Left kidney (tissue), 1 donor: ENCODE measurements at regions not wholly inside any gene's neighbourhood (a gene's known extent, or its start where the extent isn't known, plus 50 kb on each side); places are given as distances from the start of the nearest gene placed in this dataset.

Experiments
- DNase-seq: peaks from one replicate; pipeline ENCODE4 v3.0.0-alpha.2; 2013

DNA sequence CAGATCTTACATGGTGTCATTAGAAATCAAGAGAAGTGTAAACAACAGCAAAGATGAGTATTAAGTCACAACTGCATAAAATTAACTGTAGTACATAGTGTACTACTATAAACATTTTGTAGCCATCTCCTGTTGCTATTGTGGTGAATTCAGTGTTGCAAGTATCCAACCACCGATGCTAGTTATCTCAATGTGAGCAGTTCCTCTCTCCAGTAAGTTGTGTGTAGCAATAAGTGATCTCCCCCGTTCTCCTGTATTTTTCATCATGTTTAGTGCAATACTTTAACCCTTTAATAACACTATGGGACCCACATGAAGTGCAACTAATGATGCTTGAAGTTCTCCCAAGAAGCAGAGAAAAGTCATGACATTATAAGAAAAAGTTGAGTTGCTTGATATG, 264.7 kb upstream of the KCNH8 start:
- DNase-seq = no peak

DNA sequence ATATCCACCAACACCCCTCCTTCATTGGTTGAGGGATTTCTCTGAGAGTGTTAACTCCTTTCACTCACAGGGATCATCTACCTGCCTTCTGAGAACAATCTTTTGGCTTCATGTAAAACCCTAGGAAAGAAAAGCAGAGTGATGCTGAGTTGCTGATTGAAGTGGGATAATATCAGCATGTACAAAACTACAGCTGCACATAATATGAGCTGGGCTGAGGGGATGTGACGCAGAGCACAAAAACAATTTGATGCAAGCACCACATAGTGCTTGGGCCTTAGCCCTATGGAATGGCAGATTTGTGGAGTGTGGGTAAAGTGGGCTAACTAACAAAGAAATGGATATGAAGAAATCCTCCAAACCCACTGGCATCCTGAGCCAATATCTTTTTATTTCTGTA, 267.6 kb upstream of the KCNH8 start:
- no peak for DNase-seq

DNA sequence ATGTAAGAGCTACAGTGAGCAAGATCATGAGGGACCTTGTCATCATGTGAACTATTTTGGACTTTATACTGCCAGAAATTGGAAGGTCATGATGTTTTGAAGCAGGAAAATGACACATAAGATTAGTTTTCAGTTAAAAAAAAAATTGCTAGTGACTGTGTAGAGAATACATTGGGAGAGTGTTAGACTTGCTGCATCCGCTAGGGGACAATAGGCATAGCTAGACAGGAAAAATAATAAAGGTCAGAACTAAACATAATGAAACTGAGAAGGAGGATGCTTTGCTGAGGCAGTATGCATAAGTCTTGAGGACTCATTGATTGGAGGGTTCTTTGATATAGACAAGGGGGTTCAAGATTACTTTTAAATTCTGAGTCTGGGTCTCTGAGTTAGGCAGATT, 275.8 kb upstream of the KCNH8 start:
- DNase-seq = no peak

DNA sequence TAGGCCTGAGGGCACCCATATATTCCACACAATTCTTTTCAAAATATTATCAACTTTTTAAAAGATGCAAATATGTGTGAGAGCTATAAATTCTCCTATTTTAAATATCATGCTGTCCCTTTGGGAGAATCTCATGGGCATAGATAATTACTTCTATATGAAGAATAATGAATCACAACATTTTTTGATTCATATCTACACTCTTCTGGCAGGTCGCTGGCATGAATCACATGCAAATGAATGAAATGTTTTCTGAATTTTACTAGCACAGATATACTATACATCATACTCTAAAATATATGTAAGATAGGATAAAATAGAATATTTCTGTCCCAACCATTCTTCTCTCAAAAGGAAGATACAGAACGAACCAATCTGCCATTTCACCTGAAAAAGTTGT, 277.7 kb upstream of the KCNH8 start:
- DNase-seq = no peak

DNA sequence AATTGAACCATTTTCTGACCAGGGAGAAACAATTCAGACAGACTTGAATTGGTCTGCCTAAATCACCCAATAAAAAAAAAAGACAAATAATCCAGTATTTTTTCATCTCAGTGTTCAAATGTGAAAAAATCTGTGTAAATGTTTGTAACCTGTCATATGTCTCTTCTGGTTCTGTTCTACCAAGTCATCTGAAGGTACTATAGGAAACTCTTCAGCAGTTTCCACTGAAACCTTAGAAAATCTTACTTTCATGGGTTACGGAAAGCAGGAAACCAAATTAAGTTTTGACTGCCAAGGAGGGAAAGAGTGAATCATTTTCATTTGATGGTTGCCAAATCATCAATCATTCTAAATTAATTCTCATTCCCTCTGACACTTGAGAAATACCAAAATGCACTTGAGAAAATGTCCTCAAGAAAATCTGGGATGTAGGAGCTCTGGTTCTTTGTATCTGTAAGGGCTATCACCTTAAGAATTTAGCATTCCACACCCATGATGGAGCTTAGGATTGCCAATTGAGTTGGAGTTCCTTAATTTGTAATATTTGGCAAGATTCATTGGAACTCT, 278.2 kb upstream of the KCNH8 start:
- DNase-seq = no peak

DNA sequence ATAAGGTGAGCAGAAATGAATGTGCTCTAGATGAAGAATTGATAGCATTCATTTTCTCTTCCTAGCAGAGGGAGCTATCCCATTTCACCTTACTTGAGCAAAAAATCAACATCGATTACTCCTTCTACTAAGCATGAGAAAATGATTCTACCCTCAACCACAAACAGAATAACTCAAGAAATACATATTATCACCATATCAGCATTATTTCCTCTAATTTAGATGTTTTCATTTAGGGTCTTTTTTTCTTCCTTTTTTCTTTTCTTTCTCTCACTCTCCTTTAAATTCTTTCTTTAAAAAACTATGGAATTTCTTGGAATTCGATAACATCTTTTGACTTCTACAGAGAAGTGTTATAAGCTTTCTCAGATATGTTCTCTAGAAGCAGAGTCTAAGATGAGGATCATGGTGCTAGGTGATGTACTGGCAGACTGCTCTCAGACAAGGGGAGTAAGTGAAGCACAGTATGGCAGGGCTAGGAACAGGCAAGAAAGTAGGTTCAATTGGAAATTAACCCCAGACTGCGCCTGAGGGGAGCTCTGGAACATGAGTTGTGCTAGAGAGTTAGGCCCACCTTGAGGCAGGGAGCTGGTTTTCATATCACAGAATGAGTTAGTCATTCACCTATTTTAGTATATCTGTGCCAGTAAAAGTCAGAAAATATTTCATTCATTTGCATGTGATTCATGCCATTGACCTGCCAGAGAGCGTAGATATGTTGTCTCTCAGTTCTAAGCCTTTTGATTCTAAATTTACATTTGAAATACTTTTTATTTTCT, 279.2 kb upstream of the KCNH8 start:
- DNase-seq = no peak

DNA sequence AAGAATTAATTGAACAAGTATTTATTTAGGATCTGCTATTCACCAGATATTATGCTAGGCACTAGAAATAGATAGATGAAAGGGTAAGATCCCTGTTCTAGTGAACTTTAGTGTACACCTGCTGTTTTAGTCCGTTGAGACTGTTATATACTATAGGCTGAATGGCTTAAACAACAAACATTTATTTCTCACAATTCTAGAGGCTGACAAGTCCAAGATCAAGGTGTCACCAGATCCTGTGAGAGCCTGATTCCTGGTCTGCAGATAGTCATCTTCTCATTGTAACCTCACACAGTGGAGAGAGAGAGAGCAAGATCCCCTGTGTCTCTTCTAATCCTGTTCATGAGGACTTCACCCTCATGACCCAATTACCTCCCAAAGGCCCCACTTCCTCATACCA, 281.4 kb upstream of the KCNH8 start:
- DNase-seq = no peak

DNA sequence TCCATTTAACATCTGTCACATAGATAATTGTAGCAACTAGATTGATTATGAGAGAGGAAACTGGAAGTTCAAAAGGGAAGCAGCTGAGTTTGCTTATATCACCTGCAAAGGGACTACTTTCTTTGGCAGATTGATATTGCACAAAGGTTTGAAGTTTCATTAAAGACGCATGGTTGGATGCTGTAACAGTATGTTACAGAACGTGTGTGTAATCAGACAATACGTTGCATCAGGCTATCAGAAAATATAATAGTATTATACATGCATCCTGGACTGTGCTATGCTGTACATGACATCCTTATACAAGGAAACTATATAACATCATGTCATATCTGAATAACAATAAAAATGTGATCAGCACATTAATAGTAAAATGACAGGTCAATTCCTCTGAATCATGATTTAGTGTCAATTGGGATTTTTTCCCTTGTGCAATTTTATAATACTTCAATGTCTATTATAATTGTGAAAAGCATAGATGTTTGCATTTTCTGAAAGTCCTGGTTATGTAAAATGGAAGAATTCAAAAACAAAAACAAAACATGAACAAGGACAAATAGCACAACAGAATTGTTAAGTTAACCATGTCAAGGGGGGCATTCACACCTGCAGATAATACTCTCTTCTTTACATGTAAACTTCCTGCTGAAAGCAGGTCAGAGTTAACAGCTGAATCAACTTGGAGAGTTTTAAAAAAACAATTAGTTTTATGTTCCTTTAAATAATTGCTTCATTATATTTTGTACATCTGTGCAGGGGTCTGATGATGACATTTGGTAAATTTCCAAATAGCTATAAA, 283.2 kb upstream of the KCNH8 start:
- DNase-seq = no peak

DNA sequence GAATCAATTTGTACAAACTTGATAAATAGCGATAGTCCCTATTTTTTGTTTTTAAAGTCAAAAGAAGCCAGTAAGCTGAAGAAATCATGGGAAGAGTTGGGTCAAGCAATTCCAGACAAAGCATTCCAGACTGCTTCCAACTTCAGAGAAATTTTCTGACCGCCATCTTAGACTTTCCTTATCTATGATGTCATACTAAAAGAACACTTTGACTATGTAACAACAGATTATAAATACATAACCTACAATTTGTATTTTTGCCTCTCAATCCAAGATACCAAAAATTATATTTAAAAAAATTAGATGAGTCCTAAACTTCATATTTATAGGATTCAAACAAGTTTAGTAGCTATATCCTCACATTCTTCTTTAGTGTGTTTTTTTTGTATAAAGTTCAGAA, 286.2 kb upstream of the KCNH8 start:
- no peak for DNase-seq

DNA sequence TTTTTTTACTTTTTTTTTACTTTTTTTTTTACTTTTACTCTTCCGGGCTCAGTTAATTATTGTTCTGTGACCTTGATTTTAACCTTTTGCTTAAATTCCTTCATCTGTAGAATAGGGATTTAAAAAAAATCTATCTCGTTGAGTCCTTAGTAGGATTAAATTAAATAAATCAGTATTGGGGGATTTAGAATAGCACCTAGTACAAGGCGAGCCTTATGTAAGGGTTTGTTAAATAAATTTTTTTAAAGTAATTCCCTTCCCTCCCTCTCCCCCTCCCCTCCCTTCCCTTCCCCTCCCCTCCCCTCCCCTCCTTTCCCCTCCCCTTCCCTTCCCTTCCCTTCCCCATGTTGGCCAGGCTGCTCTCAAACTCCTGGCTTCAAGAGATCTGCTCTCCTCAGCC, 287.2 kb upstream of the KCNH8 start:
- no peak for DNase-seq

DNA sequence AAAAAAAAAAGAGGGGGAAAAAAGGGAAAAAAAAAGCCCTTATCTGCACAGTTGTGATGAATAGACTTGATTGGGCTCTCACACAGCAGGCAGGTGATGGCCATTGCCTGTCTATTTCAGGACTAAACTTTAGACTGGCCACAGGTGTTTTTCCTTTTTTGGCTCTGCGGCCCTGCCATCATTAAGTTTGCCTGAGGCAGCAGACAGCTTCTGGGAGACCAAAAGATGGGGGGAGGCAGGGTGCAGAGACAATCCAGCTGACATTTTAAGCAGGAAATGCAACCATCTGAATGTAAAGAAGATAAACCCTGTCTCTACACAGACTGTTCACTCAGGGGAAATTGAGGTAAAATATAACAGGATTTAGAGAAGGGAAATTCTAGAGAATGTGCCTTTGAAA, 295.0 kb upstream of the KCNH8 start:
- DNase-seq = no peak

DNA sequence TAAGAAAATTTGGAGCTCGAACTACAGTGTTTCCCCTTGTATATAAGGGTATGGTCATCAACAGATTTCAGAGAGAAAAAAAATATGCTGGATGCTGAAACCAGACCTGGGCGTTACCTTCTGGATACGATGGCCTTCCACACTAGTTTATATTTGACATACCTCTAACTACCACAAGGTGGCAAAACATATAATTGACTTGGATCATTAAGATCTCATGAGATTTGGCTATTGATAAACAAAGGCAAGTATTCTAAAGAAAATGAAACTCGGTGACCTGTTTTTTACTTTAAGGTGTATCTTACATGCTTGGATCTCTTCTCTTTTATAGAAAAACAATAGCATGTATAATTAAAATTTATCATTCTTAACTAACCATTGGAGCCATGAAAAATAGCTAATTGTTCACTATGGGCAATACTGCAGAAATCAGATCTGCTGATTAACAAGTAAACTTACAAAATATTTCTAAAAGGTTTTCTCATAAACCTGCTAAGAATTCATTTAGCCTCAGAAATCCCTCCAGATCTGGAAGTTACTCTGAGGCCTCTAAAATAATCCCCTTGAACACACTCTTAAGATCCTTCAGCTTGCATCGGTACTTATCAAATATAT, 300.6 kb upstream of the KCNH8 start:
- no peak for DNase-seq

DNA sequence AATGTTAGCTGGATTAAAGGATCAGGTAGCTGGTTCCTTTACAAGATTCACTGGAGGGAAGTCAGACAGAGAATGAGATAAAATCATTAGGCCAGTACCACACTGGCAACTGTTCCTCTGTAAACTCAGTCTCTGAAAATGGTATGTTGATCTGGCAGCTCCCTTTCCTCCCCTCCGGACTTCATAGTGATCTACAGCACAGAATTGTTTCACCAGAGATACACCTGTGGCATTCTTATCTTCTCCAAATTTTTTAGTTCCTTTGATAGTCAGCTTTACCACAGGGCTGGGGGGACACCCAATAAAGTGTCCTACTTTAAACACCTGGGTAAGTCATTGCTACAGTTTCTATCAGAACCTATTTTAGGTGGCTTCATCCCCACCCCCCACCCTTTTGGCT, 304.3 kb upstream of the KCNH8 start:
- no peak for DNase-seq

DNA sequence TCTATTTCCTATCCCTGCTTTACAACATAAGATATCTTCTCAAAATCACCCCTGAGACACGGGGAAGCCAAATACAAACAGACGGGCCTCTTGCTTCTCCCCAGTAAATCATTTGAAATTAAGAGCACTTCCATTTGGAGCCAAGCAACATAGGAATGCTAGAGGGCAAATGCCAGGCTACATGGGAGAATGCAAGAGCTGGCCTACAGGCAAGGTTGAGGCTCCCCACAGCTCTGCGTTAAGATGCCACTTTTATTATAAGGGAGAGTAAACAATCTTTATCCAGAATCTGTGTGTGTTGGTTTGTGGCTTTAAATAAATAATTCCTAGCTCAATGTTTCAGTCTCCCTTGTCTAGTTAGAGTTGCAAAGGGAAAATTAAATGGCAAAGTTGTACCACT, 305.1 kb upstream of the KCNH8 start:
- DNase-seq = no peak

DNA sequence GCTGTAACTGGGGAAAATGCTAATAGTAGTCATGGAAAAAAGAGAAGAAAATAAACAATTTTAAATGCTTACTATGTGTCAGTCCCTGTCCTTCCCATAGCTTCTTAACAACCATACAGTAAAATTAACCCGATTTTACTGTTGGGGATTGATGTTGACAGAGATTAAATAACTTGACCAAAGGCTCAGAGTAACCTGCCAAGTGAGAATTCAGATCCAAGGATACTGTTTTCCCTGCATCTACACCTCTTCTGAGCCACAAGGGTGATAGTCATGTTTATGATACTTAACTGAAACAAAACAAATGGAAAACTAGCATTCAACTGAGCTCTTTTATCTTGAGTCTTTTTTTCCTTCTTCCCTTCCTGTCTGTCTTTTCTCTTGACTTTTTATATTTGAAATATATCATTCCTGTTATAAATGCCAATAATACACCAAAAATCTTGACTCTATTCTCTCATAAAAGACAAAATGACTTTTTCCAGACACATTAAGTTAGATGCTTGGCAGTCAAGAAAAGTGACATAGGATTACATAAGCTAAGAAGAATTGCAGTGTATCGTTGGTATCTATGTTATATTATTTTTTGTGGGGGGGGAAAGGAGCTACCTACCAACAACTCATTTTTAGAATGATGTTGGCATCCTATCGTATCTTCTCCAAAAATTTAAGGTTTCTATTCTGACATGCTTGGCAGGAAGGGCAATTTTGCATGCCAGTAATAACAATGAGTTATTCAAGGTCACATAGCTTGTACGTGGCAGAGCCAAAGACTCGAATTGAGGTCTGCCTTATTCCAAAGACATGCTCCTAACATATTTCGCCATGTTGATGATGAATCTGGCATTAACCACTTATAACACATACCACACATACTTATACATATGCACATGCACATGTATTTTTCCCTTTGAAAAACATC, 306.6 kb upstream of the KCNH8 start:
- no peak for DNase-seq

DNA sequence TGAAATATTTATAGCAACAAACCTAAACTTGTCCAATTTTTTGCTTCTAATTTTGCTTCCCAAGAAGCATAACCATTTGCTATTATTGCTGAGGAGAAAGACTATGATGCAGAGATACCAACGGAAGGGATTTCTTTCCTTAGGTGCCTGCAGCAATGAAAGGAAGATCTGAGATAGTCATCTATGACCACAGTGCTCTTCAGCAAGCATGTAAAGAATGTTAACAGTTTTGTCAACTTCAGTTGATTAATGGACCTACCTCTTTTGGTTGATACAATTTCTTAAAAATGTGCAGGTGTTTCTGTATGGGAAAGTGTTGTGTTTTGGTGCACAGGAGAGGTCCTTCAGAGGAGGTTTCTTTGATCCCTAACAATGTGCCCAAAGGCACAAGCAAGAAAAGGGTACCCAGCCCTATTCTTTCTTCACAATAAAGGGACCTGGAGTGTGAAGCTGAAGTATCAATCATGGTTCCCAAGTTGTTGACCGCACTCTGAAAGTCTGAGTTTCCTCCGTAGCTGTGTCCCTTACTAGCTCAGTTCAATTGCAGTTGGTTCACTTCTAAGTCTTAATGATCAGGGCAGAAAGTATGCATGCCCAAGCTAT, 307.7 kb upstream of the KCNH8 start:
- DNase-seq = no peak

DNA sequence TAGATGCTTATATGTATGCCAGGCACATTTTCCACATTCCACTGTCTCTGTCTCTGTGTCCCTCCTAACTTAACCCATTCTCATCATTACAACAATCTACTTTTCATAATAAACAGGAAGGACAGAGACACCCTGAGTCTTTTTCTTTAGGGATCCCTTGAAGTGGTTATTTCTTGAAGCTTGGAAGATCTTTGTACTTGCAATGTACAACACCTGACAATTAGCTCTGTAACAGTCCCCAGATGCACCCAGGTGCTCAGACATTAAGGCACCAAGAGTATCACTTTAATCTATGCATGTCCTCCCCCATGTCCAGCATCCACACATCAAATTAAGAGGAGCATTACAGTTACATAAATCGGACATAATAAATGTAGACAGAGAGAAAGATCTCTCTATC, 309.6 kb upstream of the KCNH8 start:
- no peak for DNase-seq

DNA sequence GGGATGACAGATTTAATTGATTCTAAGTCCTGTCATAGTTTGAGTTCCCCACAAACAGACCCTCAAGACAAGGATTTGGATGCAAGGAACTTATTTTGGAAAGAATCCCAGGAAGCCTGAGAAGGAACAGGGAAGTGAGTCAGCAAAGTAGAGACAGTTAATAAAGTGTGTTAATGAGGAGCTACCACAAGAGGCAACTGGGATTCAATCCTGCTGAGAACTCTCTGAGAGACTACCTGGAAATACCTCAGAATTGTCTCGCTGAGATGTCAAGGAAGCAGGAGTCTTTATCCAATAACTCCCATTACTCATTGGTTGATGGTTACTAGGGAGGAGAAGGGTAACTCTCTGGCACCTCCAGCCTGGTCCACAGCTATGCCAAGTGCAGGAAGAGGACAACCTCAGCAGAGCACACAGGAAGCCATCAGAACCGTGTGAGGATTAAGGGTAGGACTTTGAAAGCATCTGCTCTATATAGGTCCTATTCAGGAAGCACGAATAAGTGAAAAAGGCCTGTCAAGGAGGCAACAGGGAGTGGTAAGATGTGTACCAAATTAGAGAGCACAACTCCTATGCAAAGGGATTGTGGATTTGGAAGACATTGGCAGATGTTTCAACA, 311.1 kb upstream of the KCNH8 start:
- no peak for DNase-seq

DNA sequence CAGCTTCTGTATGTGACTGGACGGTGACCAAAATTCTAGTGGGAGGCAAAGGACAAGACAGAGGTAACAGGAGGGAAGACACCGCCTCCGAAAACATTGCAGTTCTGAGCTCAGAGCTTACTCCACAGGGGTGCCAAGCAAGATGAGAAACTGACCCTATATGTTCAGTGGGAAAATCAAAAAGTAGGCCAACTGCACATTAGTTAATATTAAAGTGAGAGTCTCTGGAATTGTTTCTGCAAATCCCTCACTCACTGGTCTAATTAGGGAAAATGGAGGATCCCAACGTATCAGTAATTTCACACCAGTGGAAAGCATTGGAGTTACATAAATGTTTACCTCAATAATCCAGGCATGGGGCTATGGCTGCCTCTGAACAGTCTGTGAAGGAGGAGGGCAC, 313.3 kb upstream of the KCNH8 start:
- no peak for DNase-seq

DNA sequence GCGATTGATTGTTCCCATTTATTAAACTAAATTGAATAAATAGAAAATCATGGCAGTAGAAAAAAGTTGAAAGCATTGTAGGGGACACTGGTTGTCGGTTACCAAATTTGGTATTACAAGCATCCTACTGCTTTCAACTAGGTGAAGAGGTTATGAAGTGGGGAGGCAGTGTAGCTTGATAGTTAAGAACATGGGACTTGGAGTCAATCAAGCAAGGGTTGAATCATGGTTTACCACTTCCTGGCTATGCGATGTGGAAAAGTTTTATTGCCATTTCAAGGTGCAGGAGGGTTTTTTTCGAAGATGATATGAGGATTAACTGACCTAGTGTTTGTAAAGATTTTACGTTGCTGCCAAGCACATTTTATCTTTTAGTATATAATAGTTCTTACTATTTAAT, 318.2 kb upstream of the KCNH8 start:
- no peak for DNase-seq

DNA sequence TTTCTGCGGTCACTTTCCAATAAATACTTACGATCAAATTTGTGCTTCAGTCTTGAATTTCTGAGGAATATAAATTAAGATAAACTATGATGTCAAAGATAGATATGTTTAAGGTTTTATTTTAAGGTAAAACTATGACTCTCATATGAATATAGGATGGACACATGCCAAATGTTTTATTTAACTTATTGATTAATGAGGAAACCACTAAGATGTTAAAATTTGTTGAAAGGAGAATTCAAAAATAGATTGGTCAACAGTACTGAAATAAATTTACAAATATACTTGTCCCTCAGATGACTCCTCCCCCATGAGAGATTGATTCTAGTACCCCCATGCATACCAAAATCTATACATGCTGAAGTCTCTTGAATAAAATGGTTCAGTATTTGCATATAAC, 319.7 kb upstream of the KCNH8 start:
- DNase-seq = no peak
